Caco-2 (cell line): ENCODE measurements at regions not wholly inside any gene's neighbourhood (a gene's known extent, or its start where the extent isn't known, plus 50 kb on each side); places are given as distances from the start of the nearest gene placed in this dataset.

ENCODE experiments used
- BruUV-seq: library from RNA; stranded (reverse); fragments of 400-500 nt; replicated peaks from 2 replicates; lab custom pipeline; 2021; lab: Mats Ljungman, UMichigan
- CTCF ChIA-PET: fragments of 300-600 bp; sonication (Branson Sonifier 250); formaldehyde crosslinking; loops from one replicate; lab custom pipeline; 2022; ENCODE audit warnings: antibody characterized with exemption; lab: Charles Lee
- POLR2A ChIA-PET: fragments of 300-600 bp; sonication (Branson Sonifier 250); formaldehyde crosslinking; loops from one replicate; lab custom pipeline; 2022; ENCODE audit warnings: antibody characterized with exemption; lab: Charles Lee
- DNase-seq, 2 experiments: peaks; one replicate each; pipeline versions ENCODE4 v3.0.0 to v3.0.0-alpha.2; 2020 to 2022
- H3K27me3 ChIP-seq: replicated peaks from 2 replicates; pipeline ENCODE4 v1.6.0; 2011; ENCODE audit warnings: low read length; ENCODE audit not compliant: control insufficient read depth, insufficient read depth
- H3K36me3 ChIP-seq: 2 replicates; pipeline ENCODE4 v1.5.1; 2011; ENCODE audit warnings: low read length; ENCODE audit not compliant: control insufficient read depth, insufficient read depth
- H3K4me1 ChIP-seq: fragments of 250-450 bp; sonication (Bioruptor Pico); 2 replicates; pipeline ENCODE4 v1.5.1; 2020; ENCODE audit warnings: mild to moderate bottlenecking
- H3K4me3 ChIP-seq: 2 replicates; pipeline ENCODE4 v1.5.1; 2011; ENCODE audit warnings: low read depth, mild to moderate bottlenecking, control low read depth, low read length
- H3K9me3 ChIP-seq: fragments of 250-450 bp; sonication (Bioruptor Pico); 2 replicates; pipeline ENCODE4 v1.5.1; 2020; ENCODE audit warnings: mild to moderate bottlenecking, moderate library complexity
- H3K27ac Mint-ChIP-seq: one replicate; pipeline ENCODE4 v1.8.0; 2022; ENCODE audit warnings: mixed read lengths; ENCODE audit not compliant: unreplicated experiment
- H3K27me3 Mint-ChIP-seq: one replicate; pipeline ENCODE4 v1.8.0; 2022; ENCODE audit warnings: mixed read lengths; ENCODE audit not compliant: insufficient read depth, unreplicated experiment
- H3K36me3 Mint-ChIP-seq: one replicate; pipeline ENCODE4 v1.8.0; 2022; ENCODE audit warnings: mild to moderate bottlenecking, mixed read lengths; ENCODE audit not compliant: insufficient read depth, unreplicated experiment
- H3K4me1 Mint-ChIP-seq: one replicate; pipeline ENCODE4 v1.8.0; 2022; ENCODE audit warnings: low read depth, mixed read lengths; ENCODE audit not compliant: unreplicated experiment
- H3K4me3 Mint-ChIP-seq: one replicate; pipeline ENCODE4 v1.8.0; 2022; ENCODE audit warnings: mild to moderate bottlenecking, moderate library complexity, mixed read lengths; ENCODE audit not compliant: unreplicated experiment
- H3K9me3 Mint-ChIP-seq: one replicate; pipeline ENCODE4 v1.8.0; 2022; ENCODE audit warnings: mixed read lengths; ENCODE audit not compliant: unreplicated experiment
- intact Hi-C: fragments of 100-400 bp; cut with micrococcal nuclease; formaldehyde crosslinking; loops from one replicate; pipeline ENCODE4 v1.10.0; 2022; ENCODE audit not compliant: unreplicated experiment
- TF ChIP-seq, protein P1 (sequence below), 2 experiments: fragments of 200-600 bp in 1 of 2; IDR thresholded peaks; 1 replicate in 1 of 2; 2 replicates in 1 of 2; pipeline versions ENCODE4 v1.5.1 to v1.8.0; 2011 to 2022; ENCODE audit warnings: antibody characterized with exemption in 1 of 2, control low read depth in 1 of 2, inconsistent platforms in 1 of 2, low read depth in 1 of 2, low read length in 1 of 2, mild to moderate bottlenecking in 1 of 2, moderate library complexity in 1 of 2; ENCODE audit not compliant: insufficient read depth in 1 of 2, severe bottlenecking in 1 of 2, unreplicated experiment in 1 of 2

DNA sequence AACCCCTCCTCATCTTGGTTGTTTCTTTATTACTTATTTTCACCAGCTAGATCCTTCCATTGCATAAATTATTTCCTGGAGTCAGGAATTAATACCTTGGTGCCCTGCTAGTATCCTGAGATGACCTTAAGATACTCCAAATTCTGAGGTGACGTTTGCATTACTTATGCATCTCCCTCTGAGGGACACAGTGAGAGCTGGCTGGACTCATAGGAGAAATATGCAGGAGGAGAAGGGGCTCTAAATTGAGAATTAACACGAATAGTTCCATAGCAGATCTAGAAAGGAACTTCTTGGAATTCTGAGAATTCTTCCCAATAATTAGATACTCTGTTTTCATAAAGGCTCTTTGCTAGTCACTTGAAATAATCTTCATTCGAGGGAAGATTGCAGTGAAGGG lies 310.6 kb upstream of the ZEB2 start:
- no TSS peak for BruUV-seq
- DNase-seq, result no peak
- TF ChIP-seq, protein P1, sequence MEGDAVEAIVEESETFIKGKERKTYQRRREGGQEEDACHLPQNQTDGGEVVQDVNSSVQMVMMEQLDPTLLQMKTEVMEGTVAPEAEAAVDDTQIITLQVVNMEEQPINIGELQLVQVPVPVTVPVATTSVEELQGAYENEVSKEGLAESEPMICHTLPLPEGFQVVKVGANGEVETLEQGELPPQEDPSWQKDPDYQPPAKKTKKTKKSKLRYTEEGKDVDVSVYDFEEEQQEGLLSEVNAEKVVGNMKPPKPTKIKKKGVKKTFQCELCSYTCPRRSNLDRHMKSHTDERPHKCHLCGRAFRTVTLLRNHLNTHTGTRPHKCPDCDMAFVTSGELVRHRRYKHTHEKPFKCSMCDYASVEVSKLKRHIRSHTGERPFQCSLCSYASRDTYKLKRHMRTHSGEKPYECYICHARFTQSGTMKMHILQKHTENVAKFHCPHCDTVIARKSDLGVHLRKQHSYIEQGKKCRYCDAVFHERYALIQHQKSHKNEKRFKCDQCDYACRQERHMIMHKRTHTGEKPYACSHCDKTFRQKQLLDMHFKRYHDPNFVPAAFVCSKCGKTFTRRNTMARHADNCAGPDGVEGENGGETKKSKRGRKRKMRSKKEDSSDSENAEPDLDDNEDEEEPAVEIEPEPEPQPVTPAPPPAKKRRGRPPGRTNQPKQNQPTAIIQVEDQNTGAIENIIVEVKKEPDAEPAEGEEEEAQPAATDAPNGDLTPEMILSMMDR (IDR thresholded peaks at IDR 0.05; ENCODE audit: insufficient read depth in 1 of 2, low read depth in 1 of 2, low read length in 1 of 2, severe bottlenecking in 1 of 2, unreplicated experiment in 1 of 2), result no peak
- no peaks in the 10 kb centered on the region for H3K36me3 Mint-ChIP-seq
- intact Hi-C loops, result no loop called here
- ChIA-PET POLR2A (no interaction called here), CTCF (no interaction called here)
- no peaks in the 10 kb centered on the region for H3K9me3 Mint-ChIP-seq
- Histone ChIP-seq H3K9me3 (no peaks in the 10 kb centered on the region), H3K27me3 (no peaks in the 10 kb centered on the region), H3K4me1 (no peaks in the 10 kb centered on the region), H3K4me3 (no peak overlapping the region), H3K36me3 (no peaks in the 10 kb centered on the region)
- H3K4me1 Mint-ChIP-seq, result no peaks in the 10 kb centered on the region
- no peak overlapping the region for H3K27ac Mint-ChIP-seq
- no peaks in the 10 kb centered on the region for H3K27me3 Mint-ChIP-seq
- H3K4me3 Mint-ChIP-seq, result no peak overlapping the region

DNA sequence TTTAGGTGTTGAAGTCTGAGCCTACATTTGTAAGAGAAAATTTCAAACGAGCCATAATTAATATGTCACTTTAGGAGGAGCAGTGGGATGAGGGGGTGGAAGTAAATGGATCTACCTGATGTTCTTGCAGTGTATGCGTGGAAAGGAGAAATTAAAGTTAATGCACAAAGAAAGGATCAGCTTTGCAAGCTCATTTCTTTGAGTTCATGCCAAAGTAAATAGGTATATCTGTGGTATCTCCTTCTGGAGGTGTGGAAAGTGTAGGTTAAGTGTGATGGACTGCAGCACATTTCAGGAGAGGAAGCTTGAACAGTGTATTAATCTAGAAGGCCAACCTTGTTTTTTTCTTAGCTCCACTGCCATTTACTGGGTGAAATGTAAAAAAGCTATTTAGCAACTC lies 307.5 kb upstream of the ZEB2 start:
- ChIA-PET POLR2A (no interaction called here), CTCF (no interaction called here)
- no peaks in the 10 kb centered on the region for H3K36me3 Mint-ChIP-seq
- TF ChIP-seq, protein P1 (IDR thresholded peaks at IDR 0.05; ENCODE audit: insufficient read depth in 1 of 2, low read depth in 1 of 2, low read length in 1 of 2, severe bottlenecking in 1 of 2, unreplicated experiment in 1 of 2), result no peak
- no peak overlapping the region for H3K4me3 Mint-ChIP-seq
- H3K27me3 Mint-ChIP-seq, result peaks cover 3% of the 10 kb centered on the region
- no peaks in the 10 kb centered on the region for H3K4me1 ChIP-seq
- H3K36me3 ChIP-seq, result no peaks in the 10 kb centered on the region
- intact Hi-C loops, result no loop called here
- H3K27me3 ChIP-seq, result no peaks in the 10 kb centered on the region
- H3K9me3 Mint-ChIP-seq, result no peaks in the 10 kb centered on the region
- H3K27ac Mint-ChIP-seq, result no peak overlapping the region
- H3K4me1 Mint-ChIP-seq, result no peaks in the 10 kb centered on the region
- BruUV-seq, result no TSS peak
- DNase-seq, result no peak
- no peaks in the 10 kb centered on the region for H3K9me3 ChIP-seq
- H3K4me3 ChIP-seq, result no peak overlapping the region

DNA sequence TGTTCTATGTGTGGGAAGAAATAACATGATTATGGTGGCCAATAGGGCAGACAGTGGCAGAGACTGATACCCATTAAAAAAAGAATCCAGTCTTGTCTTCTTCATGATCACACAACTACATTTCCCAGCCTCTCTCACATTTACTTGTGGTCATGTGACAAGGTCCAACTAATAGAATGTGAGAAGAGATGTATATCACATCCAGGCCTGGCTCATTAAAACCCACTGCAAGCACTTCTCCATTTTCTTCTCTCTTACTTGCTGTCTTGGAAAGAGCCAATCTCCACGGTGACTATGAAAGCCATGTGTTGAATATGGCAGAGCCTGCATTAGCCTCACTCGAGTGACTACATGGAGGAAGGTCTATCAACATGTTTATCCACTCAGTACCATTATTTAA lies 306.2 kb upstream of the ZEB2 start:
- no peaks in the 10 kb centered on the region for H3K36me3 Mint-ChIP-seq
- no peaks in the 10 kb centered on the region for H3K36me3 ChIP-seq
- no peak overlapping the region for H3K4me3 ChIP-seq
- H3K4me3 Mint-ChIP-seq, result no peak overlapping the region
- no peaks in the 10 kb centered on the region for H3K4me1 Mint-ChIP-seq
- H3K27me3 ChIP-seq, result no peaks in the 10 kb centered on the region
- H3K4me1 ChIP-seq, result no peaks in the 10 kb centered on the region
- no peaks in the 10 kb centered on the region for H3K9me3 Mint-ChIP-seq
- intact Hi-C loops, result no loop called here
- H3K9me3 ChIP-seq, result no peaks in the 10 kb centered on the region
- no TSS peak for BruUV-seq
- ChIA-PET CTCF (no interaction called here), POLR2A (no interaction called here)
- peaks cover 3% of the 10 kb centered on the region for H3K27me3 Mint-ChIP-seq
- TF ChIP-seq, protein P1 (IDR thresholded peaks at IDR 0.05; ENCODE audit: insufficient read depth in 1 of 2, low read depth in 1 of 2, low read length in 1 of 2, severe bottlenecking in 1 of 2, unreplicated experiment in 1 of 2), result no peak
- no peak for DNase-seq
- H3K27ac Mint-ChIP-seq, result no peak overlapping the region
